Uterus (tissue), 2 donors: ENCODE measurements at regions not wholly inside any gene's neighbourhood (a gene's known extent, or its start where the extent isn't known, plus 50 kb on each side); places are given as distances from the start of the nearest gene placed in this dataset.

Experiments used
- CTCF ChIP-seq, 4 experiments: fragments of 200-600 bp in 2 of 4; fragments of 450-650 bp in 2 of 4; sonication (generic) in 2 of 4; IDR thresholded peaks; one replicate each; pipeline ENCODE4 v1.5.1; 2016 to 2019; ENCODE audit warnings: antibody characterized with exemption in 4 of 4, mild to moderate bottlenecking in 2 of 4, moderate library complexity in 1 of 4
- POLR2A ChIP-seq, 2 donors: fragments of 450-650 bp; IDR thresholded peaks; one replicate each; pipeline ENCODE4 v1.6.1; 2016; ENCODE audit warnings: antibody characterized with exemption in 2 of 2, mild to moderate bottlenecking in 1 of 2, moderate library complexity in 1 of 2

GRCh38 chr19:27671876-27672275 lies 1541.1 kb downstream of the UQCRFS1 start:
- TF ChIP-seq POLR2A (IDR thresholded peaks at IDR 0.05) (no peak), CTCF (IDR thresholded peaks at IDR 0.05) (no peak)
